HL-60 (cell line): ENCODE measurements at regions not wholly inside any gene's neighbourhood (a gene's known extent, or its start where the extent isn't known, plus 50 kb on each side); places are given as distances from the start of the nearest gene placed in this dataset.

Experiments used
- DNase-seq, 2 experiments: peaks; one replicate each; pipeline ENCODE4 v3.0.0-alpha.2; 2010 to 2020; ENCODE audit warnings: low read depth in 1 of 2, low spot score in 1 of 2
- H3K27ac ChIP-seq: fragments of 250-450 bp; sonication (Bioruptor Pico); replicated peaks from 2 replicates; pipeline ENCODE4 v1.5.1; 2020; ENCODE audit warnings: mild to moderate bottlenecking, moderate library complexity
- H3K27me3 ChIP-seq: fragments of 250-450 bp; sonication (Bioruptor Pico); 2 replicates; pipeline ENCODE4 v1.5.1; 2021; ENCODE audit warnings: mild to moderate bottlenecking, moderate library complexity; ENCODE audit not compliant: insufficient read depth, poor library complexity, severe bottlenecking
- H3K4me3 ChIP-seq: replicated peaks from 2 replicates; pipeline ENCODE4 v1.5.1; 2011; ENCODE audit warnings: mild to moderate bottlenecking, control low read depth, low read length; ENCODE audit not compliant: insufficient read depth
- CTCF ChIP-seq: IDR thresholded peaks from one replicate; pipeline ENCODE4 v1.5.1; 2011; ENCODE audit warnings: low read length, control low read depth, inconsistent platforms; ENCODE audit not compliant: insufficient read depth
- GABPA ChIP-seq: IDR thresholded peaks from 2 replicates; pipeline ENCODE4 v1.6.1; 2012; ENCODE audit warnings: low read depth
- POLR2AphosphoS5 ChIP-seq: IDR thresholded peaks from 2 replicates; pipeline ENCODE4 v1.6.1; 2012; ENCODE audit warnings: low read depth
- REST ChIP-seq: IDR thresholded peaks from 2 replicates; pipeline ENCODE4 v1.6.1; 2012; ENCODE audit warnings: low read depth; ENCODE audit not compliant: insufficient replicate concordance
- SPI1 ChIP-seq: IDR thresholded peaks from 2 replicates; pipeline ENCODE4 v1.6.1; 2012; ENCODE audit warnings: low read depth, mild to moderate bottlenecking, borderline replicate concordance

- peaks cover 4% of the 10 kb centered on the region for H3K27me3 ChIP-seq
- no peak for DNase-seq
- no peak overlapping the region for H3K4me3 ChIP-seq
- no peak overlapping the region for H3K27ac ChIP-seq
- no peak for TF ChIP-seq CTCF
- no peak for TF ChIP-seq SPI1
Observed at GRCh38 chr17:79506150-79506870, 104.5 kb downstream of the RBFOX3 start.

- DNase-seq, result no peak
Observed at GRCh38 chr17:79505199-79505598, 105.7 kb downstream of the RBFOX3 start.

GRCh38 chr17:79504181-79504605 lies 106.7 kb downstream of the RBFOX3 start:
- Histone ChIP-seq H3K27ac (no peak overlapping the region), H3K27me3 (peaks cover 4% of the 10 kb centered on the region), H3K4me3 (no peak overlapping the region)
- TF ChIP-seq SPI1, result no peak
- TF ChIP-seq GABPA, result no peak
- no peak for TF ChIP-seq POLR2AphosphoS5
- TF ChIP-seq CTCF, result no peak
- no peak for TF ChIP-seq REST
- no peak for DNase-seq

More at GRCh38 chr17:79505199-79505598, 105.7 kb downstream of the RBFOX3 start:
- Histone ChIP-seq H3K4me3 (no peak overlapping the region), H3K27ac (no peak overlapping the region), H3K27me3 (peaks cover 4% of the 10 kb centered on the region)
- no peak for TF ChIP-seq GABPA
- TF ChIP-seq REST, result no peak
- no peak for TF ChIP-seq CTCF
- no peak for TF ChIP-seq POLR2AphosphoS5
- TF ChIP-seq SPI1, result no peak
